Globus pallidus (tissue), 1 donor: ENCODE measurements at regions not wholly inside any gene's neighbourhood (a gene's known extent, or its start where the extent isn't known, plus 50 kb on each side); places are given as distances from the start of the nearest gene placed in this dataset.

Experiments
- DNase-seq: peaks from one replicate; pipeline ENCODE4 v3.0.0-alpha.2; 2015; ENCODE audit warnings: low spot score

DNA sequence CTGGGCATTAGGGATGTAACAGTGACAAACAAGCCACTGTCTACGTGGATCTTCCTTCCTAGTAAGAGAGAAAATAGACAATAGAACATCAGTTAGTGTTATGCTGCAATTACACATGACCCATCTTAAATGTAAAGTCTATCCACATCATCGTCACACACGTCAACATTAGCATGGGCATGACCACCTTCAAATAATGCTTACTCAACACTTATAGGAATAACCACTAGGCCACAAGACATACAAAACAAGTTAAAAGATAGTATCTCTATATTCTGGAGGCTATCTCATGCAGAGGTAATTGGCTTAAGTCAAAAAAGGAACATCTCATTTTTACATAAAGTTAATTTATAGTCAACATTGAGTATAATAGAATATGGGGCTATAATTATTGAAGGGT, 156.5 kb downstream of the MOXD1 start:
- no peak for DNase-seq

GRCh38 chr6:132236744-132237143, 164.5 kb downstream of the MOXD1 start:
- no peak for DNase-seq

DNA sequence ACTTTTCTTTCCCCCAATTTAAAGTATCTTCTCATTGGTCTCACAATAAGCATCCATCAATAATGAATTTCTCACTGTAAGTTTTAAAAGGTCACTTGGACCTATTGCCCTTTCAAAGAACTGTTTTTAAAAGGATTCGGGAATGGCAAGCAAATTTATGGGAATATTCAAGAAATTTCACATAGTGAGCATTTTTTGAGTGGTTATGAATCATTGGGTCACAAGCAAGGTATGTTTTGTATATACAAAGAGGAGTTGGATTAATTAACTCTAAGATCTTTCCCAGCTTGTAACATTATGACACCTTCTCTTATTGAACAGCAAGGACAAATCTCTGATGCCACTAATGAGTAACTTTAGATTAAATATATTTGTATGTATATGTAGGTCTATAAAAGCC, 165.0 kb downstream of the MOXD1 start:
- no peak for DNase-seq

GRCh38 chr6:132235596-132236280, 165.5 kb downstream of the MOXD1 start:
- DNase-seq, result no peak

GRCh38 chr6:132234356-132234755, 166.9 kb downstream of the MOXD1 start:
- no peak for DNase-seq

DNA sequence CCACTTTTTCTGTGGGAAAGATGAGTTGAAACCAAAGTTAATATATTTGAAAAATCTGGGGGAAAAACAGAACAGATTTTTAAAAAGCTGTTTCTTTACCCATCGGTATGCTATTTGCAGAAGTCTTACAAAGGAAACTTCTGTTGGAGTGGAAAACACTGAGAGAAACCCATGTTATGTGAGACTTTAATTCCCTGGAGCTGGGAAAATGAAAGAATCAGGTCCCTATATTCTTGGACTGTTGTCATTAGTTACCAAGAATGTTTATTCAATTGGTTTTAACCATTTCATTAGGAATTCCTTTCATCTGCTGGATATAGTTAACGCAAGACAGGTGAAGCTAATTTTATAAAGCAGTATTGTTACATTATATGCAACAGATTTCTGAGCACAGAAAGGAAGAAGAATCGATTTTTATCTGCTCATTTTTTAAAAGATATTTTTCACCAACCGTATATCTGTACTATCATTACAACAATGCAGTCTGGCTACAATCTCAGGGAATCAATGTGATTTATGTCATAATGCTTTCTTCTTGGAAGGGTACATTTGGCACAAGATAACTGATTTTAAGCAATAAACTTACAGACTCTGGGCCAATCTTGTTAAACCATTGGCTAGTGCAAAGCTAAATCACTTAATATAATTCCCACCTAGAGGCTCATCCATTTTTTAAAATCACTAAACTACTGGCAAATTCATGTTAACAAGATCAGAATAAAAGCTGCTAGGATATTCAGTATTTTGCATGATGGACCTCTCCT, 170.0 kb downstream of the MOXD1 start:
- no peak for DNase-seq

DNA sequence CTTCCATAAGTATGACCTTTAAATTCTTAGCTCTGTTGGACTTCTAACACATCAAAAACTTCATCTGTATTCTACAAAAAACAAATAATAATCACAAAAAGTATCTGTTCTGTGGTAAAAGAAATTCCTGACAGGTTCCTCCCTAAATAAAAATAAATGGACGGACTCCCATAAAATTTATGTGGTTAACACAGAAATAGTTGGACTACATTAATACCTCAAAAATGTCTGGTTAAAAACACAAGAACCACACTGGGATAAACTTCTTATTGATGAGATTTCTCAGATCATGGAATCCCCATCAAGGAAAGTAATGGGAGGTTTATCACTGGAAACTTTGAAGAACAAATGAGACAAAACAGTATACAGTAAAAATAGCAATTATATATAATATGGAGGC, 172.4 kb downstream of the MOXD1 start:
- DNase-seq, result no peak

GRCh38 chr6:132227904-132228303, 173.4 kb downstream of the MOXD1 start:
- no peak for DNase-seq

DNA sequence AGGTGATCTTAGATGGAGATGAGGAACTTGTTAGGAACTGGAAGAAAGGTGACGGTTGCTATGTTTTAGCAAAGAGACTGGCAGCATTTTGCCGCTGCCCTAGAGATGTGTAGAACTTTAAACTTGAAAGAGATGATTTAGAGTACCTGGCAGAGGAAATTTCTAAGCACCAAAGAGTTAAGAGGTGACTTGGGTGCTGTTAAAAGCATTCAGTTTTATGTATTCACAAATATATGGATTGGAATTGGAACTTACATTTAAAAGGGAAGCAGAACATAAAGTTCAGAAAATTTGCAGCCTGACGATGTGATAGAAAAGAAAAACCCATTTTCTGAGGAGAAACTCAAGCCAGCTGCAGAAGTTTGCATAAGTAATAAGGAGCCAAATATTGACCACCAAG, 176.3 kb downstream of the MOXD1 start:
- no peak for DNase-seq

DNA sequence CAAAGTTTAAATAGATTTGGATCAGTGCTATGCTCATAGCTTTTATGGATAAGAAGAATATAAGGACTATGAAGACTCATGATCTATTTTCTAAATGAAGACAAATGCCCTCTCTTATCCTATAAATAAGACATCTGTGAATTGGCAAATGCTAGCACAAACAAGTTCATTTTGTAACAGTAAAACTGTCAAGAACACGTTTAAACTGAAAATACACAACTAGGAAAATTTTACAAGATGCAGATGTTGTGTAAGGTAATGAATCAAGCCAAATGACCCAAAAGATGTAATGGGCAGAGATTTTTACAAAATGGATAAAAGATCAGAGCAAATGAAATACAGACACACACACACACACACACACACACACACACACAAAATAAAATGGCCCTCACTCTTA, 180.5 kb downstream of the MOXD1 start:
- DNase-seq, result no peak

GRCh38 chr6:132219901-132220300, 181.4 kb downstream of the MOXD1 start:
- no peak for DNase-seq

DNA sequence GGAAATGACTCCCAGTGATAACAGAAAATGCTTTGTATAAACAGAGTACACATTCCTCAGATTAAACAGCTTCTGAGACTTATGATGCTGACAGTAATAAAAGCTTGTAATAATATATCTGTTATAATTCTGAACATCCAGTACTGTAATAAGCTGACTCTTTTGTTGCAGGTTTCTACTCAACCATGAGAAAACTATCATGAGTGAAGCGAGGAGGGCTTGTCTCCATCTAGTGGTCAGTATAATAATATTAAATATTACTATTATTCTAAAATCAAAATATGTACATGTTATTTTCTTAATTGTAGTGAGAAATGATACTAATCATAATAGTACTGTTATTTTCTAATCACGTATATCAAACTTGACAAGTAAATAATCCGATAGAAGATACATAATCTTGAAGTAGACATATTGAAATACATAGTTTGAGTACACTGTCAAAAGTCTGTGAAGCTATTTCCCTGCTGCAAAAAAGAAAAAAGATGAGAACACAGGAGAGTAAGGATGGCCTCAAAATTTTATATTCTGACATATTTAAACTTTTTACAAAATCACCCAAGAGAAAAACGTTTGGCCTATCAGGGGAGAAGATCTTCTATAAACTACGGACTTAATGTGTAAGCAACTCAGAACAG, 183.1 kb downstream of the MOXD1 start:
- no peak for DNase-seq

DNA sequence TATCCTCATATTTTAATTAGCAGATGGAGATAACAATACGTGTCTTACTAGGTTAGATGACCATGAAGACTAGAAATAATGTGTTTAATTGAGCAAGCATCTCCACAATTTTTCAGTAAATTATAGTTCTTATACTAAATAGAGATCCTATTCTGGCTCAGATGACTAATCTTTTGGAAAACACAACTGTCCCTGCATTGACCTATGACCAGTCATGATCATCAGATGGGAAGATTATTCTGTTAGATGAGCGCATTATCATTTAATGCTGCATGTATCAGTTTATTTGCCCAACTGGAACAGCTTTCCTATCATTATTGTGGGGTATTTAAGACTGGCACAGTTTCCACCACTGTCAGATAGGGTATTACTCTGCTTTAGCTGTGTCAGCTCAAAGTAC, 185.5 kb downstream of the MOXD1 start:
- DNase-seq, result no peak

DNA sequence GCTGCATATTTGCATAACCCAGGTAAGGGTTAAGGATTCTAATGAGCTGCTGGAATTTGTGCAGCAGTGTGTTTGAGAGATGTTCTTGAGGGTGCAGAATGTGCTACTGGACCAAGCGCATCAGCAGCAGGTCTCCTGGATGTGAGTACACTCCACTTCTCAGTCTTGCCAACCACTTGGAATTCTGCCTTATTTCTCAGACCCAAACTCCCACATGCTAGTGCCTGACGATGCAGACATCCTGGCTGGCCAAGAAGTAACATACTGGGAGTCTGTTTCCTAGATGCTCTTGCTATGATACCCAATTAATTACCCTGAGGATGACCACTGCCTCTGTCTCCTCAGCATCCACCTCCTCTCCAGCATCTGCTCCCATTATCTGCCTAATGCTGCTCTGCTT, 186.6 kb downstream of the MOXD1 start:
- no peak for DNase-seq

GRCh38 chr6:132213732-132214131, 187.5 kb downstream of the MOXD1 start:
- DNase-seq, result no peak

GRCh38 chr6:132213191-132213590, 188.1 kb downstream of the MOXD1 start:
- no peak for DNase-seq

GRCh38 chr6:132210886-132211563, 190.2 kb downstream of the MOXD1 start:
- DNase-seq, result no peak

GRCh38 chr6:132209351-132209750, 191.9 kb downstream of the MOXD1 start:
- DNase-seq, result no peak

- DNase-seq, result no peak
These were observed 193.3 kb downstream of the MOXD1 start for GRCh38 chr6:132207991-132208390.

GRCh38 chr6:132205946-132206345, 195.3 kb downstream of the MOXD1 start:
- no peak for DNase-seq

- no peak for DNase-seq
These were observed 196.7 kb downstream of the MOXD1 start for GRCh38 chr6:132204591-132204990.

- DNase-seq, result no peak
These were observed 198.7 kb downstream of the MOXD1 start for GRCh38 chr6:132202574-132202973.

GRCh38 chr6:132199343-132199742, 201.9 kb downstream of the MOXD1 start:
- DNase-seq, result no peak
